Brain microvascular endothelial cell (primary cell): ENCODE measurements at regions not wholly inside any gene's neighbourhood (a gene's known extent, or its start where the extent isn't known, plus 50 kb on each side); places are given as distances from the start of the nearest gene placed in this dataset.

Source experiments
- DNase-seq: peaks from one replicate; pipeline ENCODE4 v3.0.0-alpha.2; 2020
- H3K27ac ChIP-seq: fragments of 250-450 bp; sonication (Bioruptor Pico); 2 replicates; pipeline ENCODE4 v1.5.1; 2020; ENCODE audit warnings: mild to moderate bottlenecking, moderate library complexity
- H3K27me3 ChIP-seq: fragments of 250-450 bp; sonication (Bioruptor Pico); replicated peaks from 2 replicates; pipeline ENCODE4 v1.5.1; 2020; ENCODE audit warnings: mild to moderate bottlenecking
- H3K36me3 ChIP-seq: fragments of 250-450 bp; sonication (Bioruptor Pico); replicated peaks from 2 replicates; pipeline ENCODE4 v1.5.1; 2020; ENCODE audit warnings: mild to moderate bottlenecking
- H3K4me3 ChIP-seq: 2 replicates; pipeline ENCODE4 v1.5.1; 2011; ENCODE audit warnings: low read depth, mild to moderate bottlenecking, control low read depth, low read length, moderate library complexity
- in situ Hi-C: cut with HindIII; loops from 2 replicates; pipeline ENCODE4 v1.10.0; 2017; ENCODE audit warnings: low sequenced_read_pairs, low pct_ligation_motif_present
- TF ChIP-seq, protein P1 (sequence below): IDR thresholded peaks from 2 replicates; pipeline ENCODE4 v1.5.1; 2011; ENCODE audit warnings: low read depth, mild to moderate bottlenecking, moderate library complexity, low read length, control low read depth, inconsistent platforms; ENCODE audit errors: missing control alignments

DNA sequence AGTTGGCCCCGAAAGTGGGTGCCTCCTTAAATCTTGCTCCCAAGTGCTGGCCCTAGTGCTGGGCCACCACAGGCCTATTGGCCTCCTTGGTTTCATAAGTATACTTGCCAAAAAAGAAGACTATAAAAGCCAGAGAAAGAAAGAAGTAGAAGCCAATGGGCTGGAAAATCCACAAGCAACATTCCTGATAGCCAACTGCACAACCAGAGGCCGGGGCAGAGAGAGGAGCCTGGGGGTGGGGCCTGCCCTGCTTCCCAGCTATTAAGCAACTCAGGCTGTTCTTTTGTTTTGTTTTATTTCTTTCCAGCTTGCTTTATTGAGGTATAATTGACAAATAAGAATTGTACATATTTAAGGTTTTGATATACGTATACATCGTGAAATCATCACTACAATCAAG, 177.2 kb upstream of the NTF3 start:
- in situ Hi-C loops: no loop called here
- TF ChIP-seq, protein P1, sequence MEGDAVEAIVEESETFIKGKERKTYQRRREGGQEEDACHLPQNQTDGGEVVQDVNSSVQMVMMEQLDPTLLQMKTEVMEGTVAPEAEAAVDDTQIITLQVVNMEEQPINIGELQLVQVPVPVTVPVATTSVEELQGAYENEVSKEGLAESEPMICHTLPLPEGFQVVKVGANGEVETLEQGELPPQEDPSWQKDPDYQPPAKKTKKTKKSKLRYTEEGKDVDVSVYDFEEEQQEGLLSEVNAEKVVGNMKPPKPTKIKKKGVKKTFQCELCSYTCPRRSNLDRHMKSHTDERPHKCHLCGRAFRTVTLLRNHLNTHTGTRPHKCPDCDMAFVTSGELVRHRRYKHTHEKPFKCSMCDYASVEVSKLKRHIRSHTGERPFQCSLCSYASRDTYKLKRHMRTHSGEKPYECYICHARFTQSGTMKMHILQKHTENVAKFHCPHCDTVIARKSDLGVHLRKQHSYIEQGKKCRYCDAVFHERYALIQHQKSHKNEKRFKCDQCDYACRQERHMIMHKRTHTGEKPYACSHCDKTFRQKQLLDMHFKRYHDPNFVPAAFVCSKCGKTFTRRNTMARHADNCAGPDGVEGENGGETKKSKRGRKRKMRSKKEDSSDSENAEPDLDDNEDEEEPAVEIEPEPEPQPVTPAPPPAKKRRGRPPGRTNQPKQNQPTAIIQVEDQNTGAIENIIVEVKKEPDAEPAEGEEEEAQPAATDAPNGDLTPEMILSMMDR: no peak
- H3K27ac ChIP-seq: no peak overlapping the region

DNA sequence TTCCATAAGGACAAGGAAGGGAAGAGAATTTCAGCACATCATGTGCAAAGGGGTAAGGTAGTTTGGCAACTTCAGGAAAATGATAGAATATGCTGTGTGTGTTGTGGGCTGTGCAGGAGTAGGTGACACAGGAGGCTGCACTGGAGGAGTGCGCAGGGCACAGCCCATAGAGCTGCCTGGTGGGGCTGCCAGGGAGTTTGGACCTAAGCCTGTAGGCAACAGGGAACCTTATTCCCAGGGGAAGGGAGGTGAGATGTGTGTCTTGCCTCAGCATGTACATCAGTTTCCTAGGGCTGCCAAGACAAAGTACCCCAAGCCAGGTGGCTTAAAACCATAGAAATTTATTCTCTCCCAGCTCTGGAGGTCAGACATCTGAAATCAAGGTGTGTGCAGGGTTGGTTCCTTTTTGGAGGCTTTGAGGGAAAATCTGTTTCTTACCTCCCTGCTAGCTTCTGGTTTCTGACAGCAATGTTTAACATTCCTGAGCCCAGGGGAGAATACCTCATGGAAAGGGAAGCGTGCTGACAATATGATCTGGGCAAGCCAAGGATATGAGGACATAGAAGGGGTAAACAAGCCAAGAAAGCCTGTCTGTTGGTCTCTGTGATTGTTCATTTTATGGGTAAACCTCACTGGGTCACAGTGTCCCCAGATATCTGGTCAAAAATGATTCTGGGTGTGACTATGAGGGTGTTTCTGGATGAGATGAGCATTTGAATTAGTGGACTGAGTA, 174.0 kb upstream of the NTF3 start:
- TF ChIP-seq, protein P1: no peak
- Histone ChIP-seq H3K27ac (no peak overlapping the region), H3K36me3 (no peaks in the 10 kb centered on the region), H3K4me3 (no peak overlapping the region), H3K27me3 (no peaks in the 10 kb centered on the region)
- in situ Hi-C loops: no loop called here
- DNase-seq: no peak

More for the DNA sequence above, 177.2 kb upstream of the NTF3 start:
- H3K4me3 ChIP-seq: no peak overlapping the region
- DNase-seq: no peak
- H3K36me3 ChIP-seq: no peaks in the 10 kb centered on the region
- H3K27me3 ChIP-seq: no peaks in the 10 kb centered on the region

DNA sequence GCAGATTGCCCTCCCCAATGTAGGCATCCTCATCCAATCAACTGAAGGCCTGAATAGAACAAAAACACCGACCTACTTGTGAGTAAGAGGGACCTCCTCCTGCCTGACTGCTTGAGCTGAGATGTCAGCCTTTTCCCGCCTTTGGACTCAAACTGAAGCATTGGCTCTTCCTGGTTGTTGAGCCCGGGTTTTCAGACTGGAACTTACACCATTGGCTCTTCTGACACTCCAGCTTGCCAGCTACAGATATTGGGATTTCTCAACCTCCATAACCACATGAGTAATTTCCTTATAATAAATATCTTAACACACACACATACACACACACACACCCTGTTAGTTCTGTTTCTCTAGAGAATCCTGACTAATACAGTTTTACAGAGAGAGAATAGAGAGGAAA, 173.4 kb upstream of the NTF3 start:
- Histone ChIP-seq H3K36me3 (no peaks in the 10 kb centered on the region), H3K27ac (no peak overlapping the region), H3K27me3 (no peaks in the 10 kb centered on the region), H3K4me3 (no peak overlapping the region)
- TF ChIP-seq, protein P1: no peak
- DNase-seq: no peak
- in situ Hi-C loops: no loop called here

DNA sequence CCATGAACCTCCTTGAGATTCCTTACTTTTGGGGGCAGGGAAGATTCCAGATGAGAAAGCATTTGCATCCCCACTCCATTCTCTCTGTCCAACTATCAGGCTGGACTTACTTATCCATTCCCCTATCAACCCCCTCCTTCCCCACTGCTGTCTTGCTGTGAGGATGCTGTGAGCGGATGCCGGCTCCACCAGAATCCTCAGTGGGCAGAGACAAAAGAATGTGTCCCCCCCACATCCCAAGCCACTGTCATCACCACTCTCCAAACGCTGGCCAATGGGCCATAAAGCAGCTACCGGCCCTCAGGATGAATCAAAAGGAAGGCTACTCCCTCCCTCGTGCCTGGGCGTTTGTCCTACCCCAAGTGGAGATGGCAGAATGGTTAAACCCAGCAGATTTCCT, 173.0 kb upstream of the NTF3 start:
- no peak for DNase-seq
- Histone ChIP-seq H3K27ac (no peak overlapping the region), H3K27me3 (no peaks in the 10 kb centered on the region), H3K4me3 (no peak overlapping the region), H3K36me3 (no peaks in the 10 kb centered on the region)
- in situ Hi-C loops: no loop called here
- TF ChIP-seq, protein P1: no peak

DNA sequence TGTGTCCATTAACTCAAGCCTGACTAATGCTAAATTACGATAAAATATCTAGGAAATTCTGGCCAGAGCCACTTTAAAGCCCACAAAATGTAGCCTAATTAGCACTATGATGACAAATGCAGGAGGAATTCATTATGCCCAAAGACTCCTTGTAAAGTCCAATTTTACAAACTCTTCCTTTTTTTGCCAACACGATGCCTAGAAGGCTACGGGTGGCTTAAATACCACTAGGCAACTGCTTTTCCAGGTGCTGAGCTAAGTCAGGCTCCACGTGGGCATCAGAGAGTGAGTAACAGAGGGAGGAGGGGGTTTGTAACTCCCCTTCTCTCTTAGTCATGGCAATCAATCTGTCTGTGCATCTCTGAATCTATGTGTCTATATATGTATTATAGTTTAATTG, 172.4 kb upstream of the NTF3 start:
- DNase-seq: no peak
- no peaks in the 10 kb centered on the region for H3K27me3 ChIP-seq
- in situ Hi-C loops: no loop called here
- H3K36me3 ChIP-seq: no peaks in the 10 kb centered on the region
- H3K4me3 ChIP-seq: no peak overlapping the region
- no peak overlapping the region for H3K27ac ChIP-seq
- TF ChIP-seq, protein P1: no peak

DNA sequence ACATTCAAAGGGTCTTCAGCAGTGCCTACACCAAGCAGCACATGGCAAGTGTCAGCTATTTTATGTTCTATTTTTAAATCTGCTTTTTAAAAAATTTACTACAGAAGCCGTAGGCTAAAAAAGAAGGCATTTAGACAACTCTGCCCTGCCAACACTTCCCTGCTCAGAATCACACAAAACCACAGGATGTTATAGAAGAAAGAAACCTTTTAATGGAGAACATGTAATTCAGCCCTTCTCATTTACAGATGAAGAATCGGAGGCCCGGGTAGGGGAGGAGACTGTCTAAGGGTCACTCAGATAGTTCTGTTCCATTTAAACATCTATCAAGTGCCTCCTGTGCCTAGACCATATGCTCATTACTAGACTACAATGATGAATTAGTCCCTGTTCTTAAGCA, 171.8 kb upstream of the NTF3 start:
- TF ChIP-seq, protein P1: no peak
- in situ Hi-C loops: no loop called here
- no peak overlapping the region for H3K4me3 ChIP-seq
- H3K27ac ChIP-seq: no peak overlapping the region
- no peaks in the 10 kb centered on the region for H3K36me3 ChIP-seq
- no peak for DNase-seq
- H3K27me3 ChIP-seq: no peaks in the 10 kb centered on the region
